Fibroblast of lung (primary cell): ENCODE measurements at regions not wholly inside any gene's neighbourhood (a gene's known extent, or its start where the extent isn't known, plus 50 kb on each side); places are given as distances from the start of the nearest gene placed in this dataset.

ENCODE experiments used
- DNase-seq, 2 donors: peaks; one replicate each; pipeline versions ENCODE4 v3.0.0 to v3.0.0-alpha.2; 2010; ENCODE audit warnings: low read depth in 2 of 2
- H2AFZ ChIP-seq: 2 replicates; pipeline ENCODE4 v1.5.1; 2012; ENCODE audit warnings: low read length, control low read depth, inconsistent platforms
- H3K27ac ChIP-seq: 2 replicates; pipeline ENCODE4 v1.5.1; 2011; ENCODE audit warnings: low read length, control low read depth; ENCODE audit not compliant: insufficient read depth
- H3K27me3 ChIP-seq: 2 replicates; pipeline ENCODE4 v1.5.1; 2011; ENCODE audit warnings: mild to moderate bottlenecking, low read length; ENCODE audit not compliant: control insufficient read depth, insufficient read depth
- H3K36me3 ChIP-seq: 2 replicates; pipeline ENCODE4 v1.5.1; 2011; ENCODE audit warnings: low read length; ENCODE audit not compliant: control insufficient read depth, insufficient read depth
- H3K4me1 ChIP-seq: 2 replicates; pipeline ENCODE4 v1.5.1; 2011; ENCODE audit warnings: low read length; ENCODE audit not compliant: control insufficient read depth, insufficient read depth; ENCODE audit errors: extremely low read depth
- H3K4me2 ChIP-seq: 2 replicates; pipeline ENCODE4 v1.5.1; 2011; ENCODE audit warnings: low read length, control low read depth; ENCODE audit not compliant: insufficient read depth; ENCODE audit errors: extremely low read depth
- H3K4me3 ChIP-seq, 4 experiments: fragments of 200-600 bp in 1 of 4; sonication (generic) in 1 of 4; replicated peaks in 1 of 4; 2 replicates each; pipeline ENCODE4 v1.5.1; 2011 to 2016; ENCODE audit warnings: low read length in 4 of 4, low read depth in 3 of 4, mild to moderate bottlenecking in 3 of 4, control low read depth in 2 of 4, inconsistent platforms in 1 of 4, mixed read lengths in 1 of 4; ENCODE audit not compliant: insufficient read depth in 1 of 4; ENCODE audit errors: control extremely low read depth in 1 of 4
- H3K79me2 ChIP-seq: 2 replicates; pipeline ENCODE4 v1.5.1; 2012; ENCODE audit warnings: mild to moderate bottlenecking, low read length, inconsistent platforms; ENCODE audit not compliant: control insufficient read depth, insufficient read depth
- H3K9ac ChIP-seq: 2 replicates; pipeline ENCODE4 v1.5.1; 2011; ENCODE audit warnings: mild to moderate bottlenecking, low read length, control low read depth; ENCODE audit not compliant: insufficient read depth
- H3K9me3 ChIP-seq: 2 replicates; pipeline ENCODE4 v1.5.1; 2012; ENCODE audit warnings: low read depth, low read length; ENCODE audit not compliant: control insufficient read depth, insufficient read depth
- H4K20me1 ChIP-seq: 2 replicates; pipeline ENCODE4 v1.5.1; 2011; ENCODE audit warnings: low read length; ENCODE audit not compliant: control insufficient read depth, insufficient read depth; ENCODE audit errors: extremely low read depth
- EZH2 ChIP-seq: IDR thresholded peaks from 2 replicates; pipeline ENCODE4 v1.5.1; 2012; ENCODE audit warnings: low read length, control low read depth, mild to moderate bottlenecking; ENCODE audit errors: missing control alignments
- TF ChIP-seq, protein P1 (sequence below), 2 donors: IDR thresholded peaks in 1 of 2; conservative IDR thresholded peaks in 1 of 2; 1 replicate in 1 of 2; 2 replicates in 1 of 2; pipeline ENCODE4 v1.5.1; 2011 to 2012; ENCODE audit warnings: low read length in 2 of 2, control low read depth in 1 of 2, inconsistent platforms in 1 of 2, low read depth in 1 of 2, mild to moderate bottlenecking in 1 of 2

DNA sequence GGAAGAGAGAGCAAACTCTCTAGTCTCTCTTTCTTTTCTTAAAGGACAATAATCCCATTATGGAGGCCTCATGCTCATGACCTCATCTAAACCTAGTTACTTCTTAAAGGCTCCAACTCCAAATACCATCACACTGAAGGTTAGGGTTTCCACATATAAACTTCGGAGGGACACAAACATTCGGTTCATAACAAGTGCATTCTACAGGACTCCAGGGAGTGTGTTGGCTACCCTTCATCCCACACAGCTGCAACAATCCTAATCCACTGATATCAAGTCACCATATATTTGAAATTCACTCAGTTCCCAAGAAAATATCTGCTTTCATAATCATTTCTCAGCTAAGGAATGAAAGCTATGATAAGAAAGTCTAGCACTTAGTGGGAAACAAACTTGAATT lies 265.9 kb upstream of the PLEKHG7 start:
- TF ChIP-seq EZH2, result no peak
- TF ChIP-seq, protein P1, sequence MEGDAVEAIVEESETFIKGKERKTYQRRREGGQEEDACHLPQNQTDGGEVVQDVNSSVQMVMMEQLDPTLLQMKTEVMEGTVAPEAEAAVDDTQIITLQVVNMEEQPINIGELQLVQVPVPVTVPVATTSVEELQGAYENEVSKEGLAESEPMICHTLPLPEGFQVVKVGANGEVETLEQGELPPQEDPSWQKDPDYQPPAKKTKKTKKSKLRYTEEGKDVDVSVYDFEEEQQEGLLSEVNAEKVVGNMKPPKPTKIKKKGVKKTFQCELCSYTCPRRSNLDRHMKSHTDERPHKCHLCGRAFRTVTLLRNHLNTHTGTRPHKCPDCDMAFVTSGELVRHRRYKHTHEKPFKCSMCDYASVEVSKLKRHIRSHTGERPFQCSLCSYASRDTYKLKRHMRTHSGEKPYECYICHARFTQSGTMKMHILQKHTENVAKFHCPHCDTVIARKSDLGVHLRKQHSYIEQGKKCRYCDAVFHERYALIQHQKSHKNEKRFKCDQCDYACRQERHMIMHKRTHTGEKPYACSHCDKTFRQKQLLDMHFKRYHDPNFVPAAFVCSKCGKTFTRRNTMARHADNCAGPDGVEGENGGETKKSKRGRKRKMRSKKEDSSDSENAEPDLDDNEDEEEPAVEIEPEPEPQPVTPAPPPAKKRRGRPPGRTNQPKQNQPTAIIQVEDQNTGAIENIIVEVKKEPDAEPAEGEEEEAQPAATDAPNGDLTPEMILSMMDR (conservative IDR thresholded peaks at IDR 0.05 in 1 of 2, IDR thresholded peaks at IDR 0.05 in 1 of 2; ENCODE audit: low read depth in 1 of 2, low read length in 2 of 2), result no peak
- no peak overlapping the region for H3K9ac ChIP-seq
- DNase-seq, result no peak
- H3K4me1 ChIP-seq, result no peaks in the 10 kb centered on the region
- H3K9me3 ChIP-seq, result no peaks in the 10 kb centered on the region
- H3K27me3 ChIP-seq, result no peaks in the 10 kb centered on the region
- no peak overlapping the region for H3K4me2 ChIP-seq
- no peaks in the 10 kb centered on the region for H3K36me3 ChIP-seq
- no peaks in the 10 kb centered on the region for H3K79me2 ChIP-seq
- H4K20me1 ChIP-seq, result no peaks in the 10 kb centered on the region
- H3K4me3 ChIP-seq, result no peak overlapping the region
- no peak overlapping the region for H3K27ac ChIP-seq
- H2AFZ ChIP-seq, result no peak overlapping the region

DNA sequence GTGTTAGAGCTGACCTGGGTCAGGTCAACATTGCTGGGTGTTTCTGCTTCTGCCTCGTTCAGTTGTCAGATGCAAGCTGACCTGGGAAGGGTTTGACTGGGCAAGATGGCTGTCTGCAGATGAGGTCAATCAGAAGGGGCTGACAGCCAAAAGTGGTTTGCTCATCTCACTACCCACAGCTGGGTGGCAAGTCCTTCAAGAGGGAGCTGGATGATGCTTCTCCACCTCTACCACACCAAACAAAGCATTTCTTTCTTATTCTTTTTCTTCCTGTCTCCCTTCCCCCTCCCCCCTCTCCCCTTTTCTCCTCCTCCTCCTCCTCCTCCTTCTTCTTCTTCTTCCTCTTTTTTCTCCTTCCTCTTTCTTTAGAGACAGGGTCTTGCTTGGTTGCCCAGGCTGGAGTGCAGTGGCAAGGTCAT lies 268.2 kb upstream of the PLEKHG7 start:
- Histone ChIP-seq H3K79me2 (no peaks in the 10 kb centered on the region), H3K36me3 (no peaks in the 10 kb centered on the region), H3K4me1 (no peaks in the 10 kb centered on the region), H3K27me3 (no peaks in the 10 kb centered on the region), H2AFZ (no peak overlapping the region), H3K4me3 (no peak overlapping the region), H4K20me1 (no peaks in the 10 kb centered on the region), H3K9ac (no peak overlapping the region), H3K4me2 (no peak overlapping the region), H3K27ac (no peak overlapping the region), H3K9me3 (no peaks in the 10 kb centered on the region)
- DNase-seq, result no peak
- TF ChIP-seq EZH2, result no peak
- TF ChIP-seq, protein P1 (conservative IDR thresholded peaks at IDR 0.05 in 1 of 2, IDR thresholded peaks at IDR 0.05 in 1 of 2; ENCODE audit: low read depth in 1 of 2, low read length in 2 of 2), result no peak

DNA sequence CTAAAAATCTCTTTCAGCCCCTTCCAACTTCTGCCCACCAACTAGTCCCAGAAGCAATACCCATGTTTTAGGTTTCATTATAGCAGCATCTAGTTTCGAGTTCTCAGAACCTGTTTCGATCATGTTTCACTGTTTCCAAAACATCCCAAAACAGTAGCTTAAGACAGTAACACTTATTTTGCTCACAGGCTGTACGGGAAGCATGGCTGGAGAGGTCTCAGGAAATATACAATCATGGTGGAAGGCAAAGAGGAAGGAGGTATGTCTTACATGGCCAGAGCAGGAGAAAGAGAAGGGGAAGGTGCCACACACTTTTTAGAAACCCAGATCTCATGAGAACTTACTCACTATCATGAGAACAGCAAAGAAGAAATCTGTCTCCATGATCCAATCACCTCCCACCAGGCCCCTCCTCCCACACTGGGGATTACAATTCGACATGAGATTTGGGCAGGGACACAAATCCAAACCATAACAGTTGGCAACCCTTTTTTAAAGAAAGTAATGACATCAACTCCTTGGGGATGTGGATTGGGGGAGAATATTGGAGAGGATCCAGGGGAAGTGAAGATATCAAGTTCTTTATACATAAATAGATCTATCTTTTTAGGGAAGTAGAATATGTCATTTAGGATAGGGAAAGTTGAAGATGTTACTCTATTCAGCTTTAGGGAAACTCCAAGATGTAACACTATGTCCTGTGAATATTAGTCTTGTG lies 269.9 kb upstream of the PLEKHG7 start:
- DNase-seq, result no peak
- H3K9me3 ChIP-seq, result no peaks in the 10 kb centered on the region
- no peaks in the 10 kb centered on the region for H4K20me1 ChIP-seq
- no peaks in the 10 kb centered on the region for H3K79me2 ChIP-seq
- TF ChIP-seq, protein P1 (conservative IDR thresholded peaks at IDR 0.05 in 1 of 2, IDR thresholded peaks at IDR 0.05 in 1 of 2; ENCODE audit: low read depth in 1 of 2, low read length in 2 of 2), result no peak
- no peak for TF ChIP-seq EZH2
- H3K4me1 ChIP-seq, result no peaks in the 10 kb centered on the region
- H3K4me3 ChIP-seq, result no peak overlapping the region
- no peak overlapping the region for H3K27ac ChIP-seq
- no peaks in the 10 kb centered on the region for H3K36me3 ChIP-seq
- H3K9ac ChIP-seq, result no peak overlapping the region
- no peaks in the 10 kb centered on the region for H3K27me3 ChIP-seq
- no peak overlapping the region for H3K4me2 ChIP-seq
- no peak overlapping the region for H2AFZ ChIP-seq
